Mesenteric fat pad (tissue), 1 donor: ENCODE measurements at regions not wholly inside any gene's neighbourhood (a gene's known extent, or its start where the extent isn't known, plus 50 kb on each side); places are given as distances from the start of the nearest gene placed in this dataset.
"Not testable (repeated sequence)": the region's sequence is repeated elsewhere in the genome, so short reads cannot be mapped to it uniquely, and the experiment has no call there.

Experiments used
- DNase-seq: peaks from one replicate; pipeline ENCODE4 v3.0.0-alpha.2; 2020; ENCODE audit warnings: low spot score
- donor health status: DM: yes; HTN: yes; CAD: no.

DNA sequence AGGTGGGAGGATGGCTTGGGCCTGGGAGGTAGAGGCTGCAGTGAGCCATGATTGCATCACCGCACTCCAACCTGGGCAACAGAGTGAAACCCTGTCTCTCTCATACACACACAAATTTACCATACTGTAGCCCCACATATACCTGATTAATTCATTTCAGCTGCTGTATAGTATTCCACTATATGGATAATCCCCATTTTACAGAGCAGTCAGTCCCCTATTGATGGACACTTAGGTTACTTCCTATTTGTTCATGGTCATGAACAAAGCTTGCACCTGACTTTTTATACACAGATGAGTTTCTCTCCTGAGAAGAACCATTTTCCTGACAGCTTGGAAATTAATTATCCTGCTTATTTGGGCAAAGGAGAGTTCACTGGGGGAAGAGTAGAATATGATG lies 59.2 kb downstream of the EMX2 start:
- no peak for DNase-seq

DNA sequence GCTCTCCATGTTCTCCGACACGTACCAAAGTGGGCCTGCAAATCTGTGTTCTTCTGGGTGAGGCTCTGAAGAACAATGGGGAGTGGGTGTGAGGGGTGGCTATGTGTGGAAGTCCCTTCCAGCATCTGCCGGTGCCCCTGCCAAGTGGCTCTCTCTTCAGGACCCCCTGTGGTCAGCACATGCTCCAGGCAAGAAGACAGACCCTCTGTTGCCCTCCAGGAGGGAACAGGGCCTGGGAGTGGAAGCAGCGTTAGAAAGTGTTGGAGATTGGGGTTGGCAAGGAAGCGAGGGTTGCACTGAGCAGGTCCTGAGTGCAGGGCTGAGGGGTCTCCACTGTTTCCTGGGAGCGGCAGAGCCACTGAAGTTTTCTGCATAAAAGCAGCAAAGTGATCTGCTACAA lies 60.5 kb downstream of the EMX2 start:
- no peak for DNase-seq

DNA sequence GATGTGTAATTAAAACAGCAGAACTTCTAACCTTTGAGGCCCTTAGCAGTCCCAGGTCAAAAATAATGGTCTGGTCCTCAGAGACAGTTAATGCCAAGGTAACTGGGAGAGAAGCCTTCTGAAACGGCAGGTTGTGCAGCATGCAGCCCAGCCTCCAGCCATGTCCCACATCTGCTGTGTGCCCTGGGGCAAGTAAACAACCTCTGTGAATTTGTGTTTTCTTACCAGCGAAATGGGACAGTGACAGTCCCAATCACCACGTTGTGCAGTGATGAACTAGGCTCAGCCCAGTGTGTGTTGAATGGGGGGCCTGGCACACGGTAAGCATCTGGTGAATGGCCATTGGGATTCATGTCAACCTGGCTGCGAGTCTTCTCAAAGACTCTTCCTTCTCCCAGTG lies 61.2 kb downstream of the EMX2 start:
- DNase-seq, result no peak

DNA sequence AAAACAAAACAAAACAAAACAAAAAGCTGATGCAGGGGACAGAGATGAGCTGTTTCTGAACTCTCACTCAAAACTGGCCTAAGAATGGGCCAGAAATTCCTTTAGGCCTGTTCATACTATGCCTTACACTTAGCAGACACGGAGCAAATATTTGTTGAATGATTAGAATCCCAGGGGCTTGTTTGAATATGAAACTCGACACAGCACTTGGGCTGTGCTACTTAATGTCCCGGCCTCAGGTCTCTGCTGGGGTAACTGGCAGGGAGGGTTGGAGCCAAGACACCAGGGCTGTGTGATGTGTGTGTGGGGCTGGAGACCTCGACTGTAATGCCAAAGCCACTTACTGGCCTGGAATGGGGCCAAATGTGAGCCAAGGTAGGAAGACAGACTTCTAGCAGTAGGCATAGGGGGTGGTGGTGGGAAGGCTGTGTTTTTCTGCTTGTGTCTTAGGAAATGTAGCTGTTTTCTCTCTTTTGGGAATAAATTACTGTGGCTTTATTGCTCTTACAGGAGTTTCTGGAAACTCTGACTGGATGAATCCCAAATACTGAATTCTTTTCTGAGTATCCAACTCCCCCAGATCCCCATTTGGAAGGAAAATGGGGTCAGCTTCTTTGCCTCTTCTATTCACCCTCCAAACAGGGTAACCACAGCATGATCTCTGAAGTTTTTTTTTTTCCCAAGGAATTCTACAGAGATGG lies 66.7 kb downstream of the EMX2 start:
- no peak for DNase-seq

DNA sequence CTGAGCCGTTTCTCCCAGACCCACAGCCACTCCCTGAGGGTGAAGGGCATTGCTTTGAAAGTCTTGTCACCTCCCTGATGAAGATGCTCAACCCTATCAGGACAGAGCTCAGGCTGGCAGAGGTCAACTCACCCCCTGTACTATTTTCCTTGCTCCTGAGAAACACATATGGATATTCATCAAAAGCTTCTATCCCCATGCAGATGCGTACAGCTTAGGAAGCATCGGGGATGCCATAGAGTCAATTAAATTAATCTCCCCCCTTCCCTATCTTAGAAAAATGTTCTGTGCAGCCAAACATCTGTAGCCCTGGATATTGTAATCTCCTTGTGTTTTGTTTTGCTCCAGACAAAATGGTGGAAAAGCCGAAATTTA lies 67.2 kb downstream of the EMX2 start:
- no peak for DNase-seq

DNA sequence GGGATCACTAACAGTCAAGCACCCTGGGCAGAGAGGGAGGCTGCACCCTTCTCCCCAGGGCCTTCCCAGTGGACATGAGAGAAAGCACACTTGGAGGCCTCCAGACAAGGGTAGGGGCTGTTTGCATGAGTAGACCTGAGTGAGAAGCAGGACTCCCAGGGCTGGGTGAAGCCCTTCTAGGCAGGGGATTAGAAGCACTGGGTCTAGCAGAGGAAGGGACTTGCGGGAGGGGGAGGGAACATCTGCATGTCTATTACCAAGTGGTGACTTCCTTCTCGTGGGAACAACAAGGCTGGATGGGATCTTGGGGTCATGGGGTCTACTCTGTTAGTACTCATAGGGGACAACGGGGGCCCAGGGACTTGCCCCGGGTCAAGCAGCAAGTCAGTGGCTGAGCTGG lies 67.8 kb downstream of the EMX2 start:
- DNase-seq, result no peak

DNA sequence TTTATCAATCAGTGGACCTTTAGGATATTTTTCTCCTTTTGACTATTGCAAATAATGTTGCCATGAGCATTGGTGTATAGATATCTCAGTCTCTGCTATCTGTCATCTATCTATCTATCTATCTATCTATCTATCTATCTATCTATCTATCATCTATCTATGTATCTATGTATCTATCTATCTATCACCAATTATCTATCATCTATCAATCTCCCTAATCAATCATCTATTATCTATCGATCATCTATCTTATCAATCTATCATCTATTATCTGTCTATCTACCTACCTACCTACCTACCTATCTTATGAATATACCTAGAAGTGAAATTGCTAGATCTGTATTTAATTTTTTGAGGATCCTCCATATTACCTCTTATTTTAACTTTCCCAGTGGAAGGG lies 69.6 kb downstream of the EMX2 start:
- DNase-seq, result no peak

DNA sequence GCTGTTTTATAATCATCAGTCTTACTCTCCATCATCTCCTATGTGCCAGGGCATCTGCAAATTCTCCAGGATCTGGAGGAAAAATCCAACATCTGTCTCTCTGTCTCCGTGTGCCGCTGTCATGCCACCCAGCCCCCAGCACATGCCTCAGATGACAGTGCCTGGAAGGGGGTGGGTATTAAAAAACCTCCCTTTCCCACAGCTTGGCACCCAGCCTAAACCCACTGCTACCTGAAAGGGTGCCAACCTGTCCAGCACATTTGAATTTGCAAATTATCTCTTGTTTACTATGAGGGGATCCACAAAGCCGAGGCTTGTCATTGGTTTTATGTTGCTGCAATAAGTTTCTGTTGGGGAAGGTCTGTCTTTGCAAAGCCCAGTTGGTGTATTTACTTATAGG lies 73.1 kb downstream of the EMX2 start:
- DNase-seq, result no peak

DNA sequence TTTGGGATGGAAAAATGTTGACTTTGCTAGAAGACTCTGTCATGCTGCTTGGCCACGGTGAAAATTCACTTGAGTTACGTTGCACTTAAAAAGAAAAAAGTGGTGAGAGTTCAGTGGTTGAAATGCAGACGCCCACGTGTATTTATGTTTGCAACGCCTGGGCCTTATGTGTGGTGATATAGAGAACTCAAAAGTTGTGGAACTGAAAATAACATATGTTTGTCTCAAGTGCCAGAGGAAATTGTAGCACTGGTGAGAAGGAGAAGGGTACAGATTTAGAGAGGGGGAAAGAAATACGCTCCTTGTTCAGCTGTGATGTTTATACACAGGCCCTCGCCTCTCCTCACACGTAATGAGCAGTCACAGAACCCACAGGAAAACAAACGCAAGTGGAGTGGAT lies 73.6 kb downstream of the EMX2 start:
- no peak for DNase-seq

DNA sequence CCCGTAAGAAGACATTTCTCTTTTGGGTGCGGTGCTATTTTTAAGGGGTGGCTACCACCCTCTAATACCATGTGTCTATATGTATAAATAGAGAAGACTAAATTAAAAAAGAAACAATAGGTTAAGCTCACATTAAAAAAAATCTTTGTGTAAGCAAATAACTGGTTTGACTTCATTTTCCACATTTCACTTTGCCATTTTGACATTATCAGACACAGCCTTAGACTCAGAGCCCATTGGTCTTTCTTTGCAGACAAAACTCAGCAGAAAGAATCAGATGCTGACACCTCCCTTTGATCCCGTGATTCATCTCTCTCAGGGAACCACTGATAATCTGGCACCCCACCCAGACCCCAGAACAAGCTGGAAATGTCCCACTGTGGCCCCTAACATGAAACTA lies 74.5 kb downstream of the EMX2 start:
- no peak for DNase-seq

DNA sequence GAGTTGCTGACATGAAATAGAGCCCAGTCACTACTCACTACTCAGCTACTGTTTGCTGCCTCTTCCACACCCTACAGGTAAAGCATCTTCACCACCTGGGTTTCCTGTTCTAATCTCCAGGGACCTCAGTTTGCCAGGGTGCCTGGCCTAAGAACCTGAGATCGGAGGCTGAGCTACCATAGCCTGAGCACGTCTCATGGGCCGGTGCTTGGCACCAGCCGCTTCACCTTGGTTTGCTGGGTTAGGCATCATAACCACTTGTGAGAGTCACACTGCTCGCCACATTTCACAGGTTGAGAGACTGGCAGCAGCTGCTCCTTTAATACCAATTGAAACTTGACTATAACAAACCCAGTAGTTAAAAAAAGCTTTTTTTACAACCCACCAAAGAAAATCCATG lies 75.1 kb downstream of the EMX2 start:
- no peak for DNase-seq

DNA sequence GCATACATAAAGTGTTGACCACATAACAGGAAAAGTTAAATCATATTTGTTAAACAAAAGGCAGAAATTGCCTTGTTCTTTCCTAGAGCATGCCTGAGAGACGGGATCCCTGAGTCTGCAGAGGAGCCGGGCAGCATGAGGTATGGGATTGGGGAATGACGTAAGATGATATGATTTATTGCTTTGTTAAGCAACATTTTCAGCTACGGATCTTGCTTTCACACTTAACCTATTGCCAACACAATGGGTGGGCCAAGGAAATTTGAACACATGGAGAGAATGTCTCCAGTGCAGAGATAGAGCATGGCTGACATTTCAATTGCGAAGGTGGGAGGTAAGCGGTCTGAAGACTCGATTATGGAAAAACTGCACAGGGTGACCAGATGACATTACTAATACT lies 76.7 kb downstream of the EMX2 start:
- no peak for DNase-seq

DNA sequence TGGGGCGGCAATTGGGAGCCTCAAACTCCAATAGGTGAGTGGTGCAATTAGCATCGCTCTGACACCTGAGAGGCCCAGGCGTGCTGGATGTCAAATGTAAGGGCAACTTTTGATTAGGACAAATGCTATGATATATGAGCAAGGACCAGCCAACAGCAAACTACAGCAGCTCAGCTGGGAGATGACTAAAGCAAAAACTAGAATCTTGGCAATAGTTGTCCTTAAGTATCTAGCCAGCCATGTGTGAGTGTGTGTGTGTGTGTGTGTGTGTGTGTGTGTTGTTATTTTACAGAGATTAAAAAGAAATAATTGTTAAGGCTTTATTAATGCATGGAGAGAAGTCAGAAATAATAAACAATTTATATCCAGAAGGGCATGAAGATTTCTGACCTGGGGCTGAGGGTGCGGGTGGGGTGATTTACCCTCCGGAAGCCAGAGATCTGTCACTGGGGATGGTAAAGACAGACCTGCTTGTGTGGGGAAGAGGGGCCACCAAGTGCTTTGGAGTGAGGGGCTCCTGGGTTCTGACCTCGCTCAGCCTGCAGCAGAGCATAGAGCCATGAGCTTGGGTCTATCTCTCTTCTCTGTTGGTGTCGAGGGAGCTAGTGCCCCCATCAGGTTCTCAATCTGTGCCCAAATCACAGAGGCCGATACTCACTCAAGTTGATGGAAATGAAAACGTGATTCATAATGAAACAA lies 77.3 kb downstream of the EMX2 start:
- DNase-seq, result no peak

DNA sequence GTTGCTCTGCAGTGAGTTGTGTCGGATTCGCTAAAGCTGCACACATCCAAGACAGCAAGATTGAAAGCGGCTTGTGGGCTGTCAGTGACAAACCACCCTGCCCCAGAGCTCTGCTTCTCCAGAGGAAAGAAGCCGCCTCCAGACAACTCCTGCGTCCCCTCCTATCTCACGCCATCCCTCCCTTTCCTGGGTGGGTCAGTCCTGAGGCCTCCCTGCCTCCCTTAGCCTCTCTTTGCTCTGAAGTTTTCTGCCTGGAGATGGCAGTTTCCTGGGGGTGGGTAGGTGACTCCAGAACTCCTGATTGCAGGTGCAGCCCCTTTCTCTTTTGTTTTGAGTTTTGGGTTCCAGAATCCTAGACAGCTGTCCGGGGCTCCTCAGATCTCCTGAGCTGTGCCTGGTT lies 78.7 kb downstream of the EMX2 start:
- no peak for DNase-seq

DNA sequence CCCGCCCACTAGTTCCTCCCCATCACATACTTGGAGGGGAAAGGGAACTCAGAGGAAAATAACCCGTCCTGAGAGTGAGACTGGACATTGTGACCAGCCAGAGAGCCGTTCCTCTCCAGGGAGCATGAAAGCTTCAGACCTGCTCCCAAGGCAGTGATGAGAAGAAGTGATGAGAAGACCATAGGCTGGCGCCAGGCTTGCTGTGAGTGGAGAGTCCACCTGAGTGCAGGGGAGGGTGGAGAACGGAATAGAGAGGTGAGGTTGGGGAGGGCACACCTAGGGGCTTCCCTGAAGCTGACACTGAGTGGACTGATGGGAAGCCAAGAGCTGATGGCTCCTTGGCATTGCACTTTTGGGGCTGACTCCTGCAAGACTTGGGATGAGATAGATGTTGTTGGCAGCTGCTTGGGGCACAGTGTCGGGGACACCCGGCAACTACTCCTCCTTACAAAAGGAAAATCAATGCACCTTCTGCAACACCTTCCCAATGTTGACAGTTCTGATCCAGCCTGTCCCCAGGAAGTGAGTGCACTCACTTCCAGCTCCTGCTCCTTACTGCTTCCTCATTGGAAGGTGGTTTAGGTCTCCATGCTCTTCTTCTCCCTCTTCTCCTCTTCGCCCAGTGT lies 79.4 kb downstream of the EMX2 start:
- no peak for DNase-seq

DNA sequence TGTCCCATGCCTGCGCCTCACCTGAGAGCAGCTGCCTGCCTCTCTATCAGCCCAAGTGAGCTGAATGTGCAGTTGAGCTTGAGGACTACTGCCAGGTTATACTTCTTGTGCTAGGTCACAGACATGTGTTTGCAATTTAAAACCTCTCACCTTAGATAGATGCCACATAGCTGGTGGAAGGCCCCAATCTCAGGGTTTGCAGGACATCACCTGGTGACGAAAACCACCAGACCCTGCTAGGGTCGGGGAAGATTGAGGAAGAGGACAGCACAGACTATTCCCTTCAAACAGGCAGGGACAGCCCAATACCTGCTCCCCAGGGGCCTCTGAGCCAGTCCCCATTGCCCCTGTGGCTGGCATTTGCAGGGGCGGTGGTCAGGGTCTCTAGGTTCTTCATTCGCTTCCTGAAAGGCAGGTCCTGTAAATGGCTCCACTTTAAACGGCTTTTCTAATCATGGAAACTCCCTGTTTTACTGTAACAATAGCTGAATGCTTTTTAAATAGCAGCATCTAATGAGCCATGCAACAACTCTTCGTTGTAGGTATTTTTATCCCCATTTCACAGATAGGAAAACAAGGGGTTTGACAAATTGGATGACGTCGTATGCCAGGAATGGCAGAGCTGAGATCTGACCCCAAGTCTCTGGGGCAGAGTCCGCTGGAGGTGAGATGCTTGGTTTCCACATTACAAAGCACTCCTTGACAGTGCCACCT lies 80.1 kb downstream of the EMX2 start:
- DNase-seq, result no peak

DNA sequence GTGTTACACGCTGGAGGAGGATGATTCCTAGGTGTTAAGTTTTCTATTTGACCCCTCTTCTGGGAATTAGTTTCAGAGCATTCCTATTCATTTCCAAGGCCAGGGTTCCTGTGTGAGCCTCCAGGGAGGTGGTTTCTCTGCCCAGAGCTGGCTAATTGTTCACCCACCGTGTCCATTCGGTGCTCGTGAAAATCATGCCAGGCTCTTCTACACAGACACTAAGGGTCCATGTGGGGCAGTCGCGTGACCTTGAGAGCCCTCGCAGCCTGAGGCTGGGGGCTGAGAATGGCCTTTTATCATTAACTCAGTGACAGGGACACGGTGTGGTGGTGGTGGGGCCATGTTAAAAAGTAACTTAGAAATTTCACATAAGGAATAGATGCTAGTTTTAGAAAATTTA lies 83.7 kb downstream of the EMX2 start:
- no peak for DNase-seq

DNA sequence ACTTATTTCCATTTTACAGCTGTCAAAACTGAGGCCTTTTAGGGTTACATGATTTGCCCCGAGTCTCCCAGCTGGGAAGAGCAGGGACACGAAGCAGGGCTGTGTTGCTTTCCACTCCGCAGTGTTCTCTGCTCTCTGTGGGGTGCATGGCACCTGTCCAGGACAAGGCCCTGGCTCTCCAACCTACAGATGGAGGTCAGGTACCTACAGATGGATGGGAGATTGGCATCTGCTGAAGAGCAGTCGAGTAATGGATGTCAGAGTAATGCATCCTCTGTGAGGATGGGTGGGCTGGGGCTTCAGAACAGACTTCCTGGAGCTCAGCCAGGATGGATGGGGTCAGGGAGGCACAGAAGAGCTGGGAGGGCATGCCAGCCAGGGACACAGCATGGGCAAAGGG lies 85.0 kb downstream of the EMX2 start:
- no peak for DNase-seq

DNA sequence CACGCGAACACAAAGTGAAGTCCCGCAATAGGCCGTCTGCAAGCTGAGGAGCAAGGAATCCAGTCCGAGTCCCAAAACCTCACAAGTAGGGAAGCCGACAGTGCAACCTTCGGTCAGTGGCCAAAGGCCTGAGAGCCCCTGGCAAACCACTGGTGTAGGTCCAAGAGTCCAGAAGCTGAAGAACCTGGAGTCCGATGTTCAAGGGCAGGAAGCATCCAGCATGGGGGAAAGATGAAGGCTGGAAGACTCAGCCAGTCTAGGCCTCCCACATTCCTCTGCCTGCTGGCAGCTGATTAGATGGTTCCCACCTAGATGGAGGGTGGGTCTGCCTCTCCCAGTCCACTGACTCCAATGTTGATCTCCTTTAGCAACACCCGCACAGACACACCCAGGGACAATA lies 87.2 kb downstream of the EMX2 start:
- not testable (repeated sequence) for DNase-seq

DNA sequence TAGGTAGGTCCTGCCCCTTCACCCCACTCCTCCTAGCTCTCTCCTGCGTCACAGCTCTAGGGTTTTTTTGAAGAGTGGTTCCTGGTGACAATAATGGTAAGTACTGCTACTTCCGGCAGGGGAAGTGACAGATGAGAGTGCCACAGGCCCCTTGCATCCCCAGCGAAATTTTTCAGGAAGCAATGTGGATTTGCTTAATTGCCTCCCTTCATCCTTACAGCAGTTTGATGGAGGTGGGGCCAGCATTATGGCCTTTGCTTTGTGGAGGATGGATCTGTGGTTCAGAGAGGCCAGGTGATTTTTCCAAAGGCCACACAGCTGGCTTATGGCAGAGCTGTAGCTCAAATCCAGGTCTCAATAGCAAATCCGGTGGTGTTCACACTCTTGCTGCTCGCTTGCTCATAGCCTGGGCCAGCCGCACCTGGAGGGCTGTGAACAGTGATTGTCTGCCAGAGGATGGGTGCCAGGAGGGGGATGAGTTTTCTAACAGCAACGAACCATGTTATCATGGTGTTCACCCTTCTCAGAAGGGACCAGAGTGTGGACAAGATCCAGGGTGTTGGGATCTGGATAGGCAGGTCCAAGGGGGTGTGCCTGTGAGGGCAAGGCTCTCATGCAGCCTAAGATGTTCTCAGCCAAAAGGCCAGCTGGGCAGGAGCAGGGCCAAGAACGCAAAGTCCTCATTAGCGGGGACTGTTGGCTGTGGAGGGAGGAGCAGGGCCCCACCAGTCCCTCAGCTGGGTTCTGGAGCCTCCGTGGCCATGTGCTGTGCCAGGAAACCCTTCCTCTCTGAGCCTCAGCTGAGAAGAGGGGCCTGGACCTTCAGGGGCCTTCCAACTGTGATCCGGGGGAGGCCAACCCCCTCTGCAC lies 89.0 kb downstream of the EMX2 start:
- DNase-seq, result no peak

DNA sequence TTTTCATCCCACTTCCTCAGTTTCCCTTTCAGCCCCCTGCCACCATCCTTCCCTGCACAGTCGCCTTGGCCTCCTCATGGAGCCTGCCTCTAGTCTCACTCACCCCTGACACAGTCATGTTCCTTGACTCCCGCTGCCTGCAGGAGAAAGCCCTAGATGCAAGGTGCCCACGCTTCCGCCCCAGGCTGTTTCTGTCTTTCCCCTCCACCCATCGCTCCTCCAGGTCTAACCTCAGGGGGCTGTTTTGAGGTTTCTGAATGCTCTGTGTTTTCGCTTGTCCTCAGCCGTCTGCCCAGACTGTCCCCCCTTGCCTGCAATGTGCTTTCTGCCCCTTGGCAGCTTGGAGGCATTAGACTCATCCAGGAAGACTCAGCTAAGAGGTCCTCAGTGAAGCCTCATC lies 89.9 kb downstream of the EMX2 start:
- no peak for DNase-seq
